Ecto neural progenitor cell (in vitro differentiated cells): ENCODE measurements at regions not wholly inside any gene's neighbourhood (a gene's known extent, or its start where the extent isn't known, plus 50 kb on each side); places are given as distances from the start of the nearest gene placed in this dataset.
"Not testable (repeated sequence)": the region's sequence is repeated elsewhere in the genome, so short reads cannot be mapped to it uniquely, and the experiment has no call there.

Source experiments
- DNase-seq: peaks from one replicate; pipeline ENCODE4 v3.0.0-alpha.2; 2018; ENCODE audit warnings: low spot score

DNA sequence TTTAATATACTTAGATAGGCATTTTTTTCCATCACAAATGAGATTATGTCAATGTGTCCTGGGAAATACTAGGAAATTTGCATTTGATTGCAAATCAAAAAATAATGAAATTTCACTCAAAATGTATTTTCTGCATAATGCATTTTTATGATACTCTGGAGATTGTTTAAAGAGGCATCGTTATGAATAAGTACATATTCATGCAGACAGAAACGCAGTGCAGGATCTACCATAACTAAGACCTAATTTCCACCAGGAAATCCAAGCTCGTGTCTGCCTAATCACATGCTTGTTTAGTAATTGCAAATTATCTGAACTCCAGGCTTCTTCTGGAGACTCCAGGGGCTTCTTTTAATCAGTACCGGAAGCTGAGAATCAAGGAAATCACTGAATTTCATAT, 163.5 kb upstream of the MXRA5 start:
- DNase-seq = no peak

DNA sequence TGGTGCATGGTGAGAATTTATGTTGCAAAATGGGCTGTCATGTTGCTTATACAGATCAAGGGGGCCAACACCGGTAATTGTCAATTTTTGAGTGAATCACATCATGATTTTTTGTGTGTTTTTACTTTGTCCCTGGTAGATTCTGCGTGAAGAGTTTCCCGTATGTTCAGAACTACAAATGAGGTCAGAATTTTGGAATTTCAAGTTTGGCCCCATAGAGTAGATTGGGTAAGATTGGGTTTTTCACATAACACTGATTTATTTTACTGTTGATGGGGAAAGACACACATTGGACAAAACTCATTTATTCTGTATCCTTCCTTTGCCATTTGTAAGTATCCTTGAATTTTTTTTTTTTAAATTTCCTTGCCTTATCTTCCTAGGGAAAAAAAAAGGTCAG, 158.5 kb upstream of the MXRA5 start:
- no peak for DNase-seq

DNA sequence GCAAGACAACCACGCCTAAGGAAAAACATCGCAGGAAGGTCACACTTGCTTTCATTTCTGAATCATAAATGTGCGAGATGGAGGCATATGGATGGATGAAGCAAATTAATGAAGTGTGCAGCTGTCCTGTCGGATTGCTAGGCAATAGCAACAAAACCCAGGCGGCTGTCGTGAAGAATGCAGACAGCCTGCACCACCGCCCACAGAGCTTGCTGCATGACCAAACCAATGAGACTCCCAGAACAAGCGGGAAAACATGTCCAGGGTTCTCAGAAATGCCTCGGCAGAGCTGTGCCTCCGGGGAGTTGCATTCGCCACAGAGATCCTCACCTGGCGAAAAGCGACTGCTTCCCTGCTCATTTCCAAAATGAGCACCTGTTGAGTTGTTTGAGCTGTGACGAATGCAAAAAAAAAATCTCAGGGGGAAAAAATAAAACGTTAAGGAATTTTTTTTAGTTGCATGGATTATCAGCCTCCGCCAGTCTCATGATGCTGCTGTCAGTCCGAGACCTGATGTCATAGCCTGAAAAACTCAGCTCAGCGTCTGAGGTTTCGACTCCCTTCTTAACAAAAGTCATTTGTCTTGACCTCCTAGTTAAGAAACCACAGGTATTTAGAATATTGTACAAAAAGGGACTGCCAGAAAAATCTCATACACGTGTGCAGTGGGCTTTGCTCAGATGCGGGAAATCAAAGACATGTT, 155.5 kb upstream of the MXRA5 start:
- DNase-seq = no peak

DNA sequence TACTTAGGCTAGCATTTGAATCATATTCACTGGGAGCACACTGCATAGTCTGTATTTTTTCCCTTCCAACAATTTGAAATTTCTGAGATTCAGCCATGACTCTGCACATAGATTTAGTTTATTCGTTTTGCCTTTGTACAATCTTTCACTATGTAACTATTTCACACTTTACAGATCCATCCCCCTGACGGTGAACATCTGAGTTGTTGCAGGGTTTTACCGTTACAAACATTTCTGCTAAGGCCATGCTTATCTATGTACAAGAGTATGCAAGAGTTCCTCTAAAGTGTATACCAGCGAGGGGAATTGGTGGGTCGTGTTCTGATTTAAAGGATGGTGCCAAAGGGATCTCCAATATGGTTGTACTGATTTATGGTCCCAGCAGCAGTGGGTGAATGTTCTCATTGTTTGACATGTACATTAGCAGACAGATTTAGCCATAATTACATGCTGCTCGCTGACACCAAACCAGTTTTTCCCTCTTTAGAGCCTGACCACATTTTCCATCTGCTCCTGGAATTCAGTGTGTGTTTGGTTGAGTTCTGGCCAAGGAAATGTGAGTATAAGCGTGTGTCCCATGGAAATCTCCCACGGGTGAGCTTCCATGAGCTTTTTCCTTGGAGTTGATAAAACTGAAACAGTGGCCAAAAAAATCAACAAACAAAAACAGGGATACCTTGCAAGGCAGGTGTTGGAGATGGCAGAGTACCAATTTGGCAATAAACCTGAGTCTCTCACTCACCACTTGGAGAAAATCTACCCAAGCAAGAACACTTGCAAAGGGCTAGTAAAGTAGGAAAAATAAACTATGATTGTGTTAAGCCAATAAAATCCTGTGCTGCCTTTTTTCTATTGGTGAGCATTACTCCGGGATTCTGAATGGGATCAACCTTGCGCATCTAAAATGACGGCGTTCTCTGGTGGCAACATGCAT, 149.7 kb upstream of the MXRA5 start:
- DNase-seq = not testable (repeated sequence)

DNA sequence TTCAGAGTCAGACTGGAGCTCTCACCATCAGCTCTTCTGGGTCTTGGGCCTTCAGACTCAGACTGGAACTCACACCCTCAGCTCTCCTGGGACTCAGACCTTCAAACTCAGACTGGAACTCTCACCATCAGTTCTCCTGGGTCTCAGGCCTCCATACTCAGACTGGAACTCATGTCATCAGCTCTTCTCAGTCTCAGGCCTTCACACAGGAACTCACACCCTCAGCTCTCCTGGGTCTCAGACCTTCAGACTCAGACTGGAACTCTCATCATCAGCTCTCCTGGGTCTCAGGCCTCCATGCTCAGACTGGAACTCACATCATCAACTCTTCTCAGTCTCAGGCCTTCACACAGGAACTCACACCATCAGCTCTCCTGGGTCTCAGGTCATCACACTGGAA, 147.2 kb upstream of the MXRA5 start:
- DNase-seq = no peak

DNA sequence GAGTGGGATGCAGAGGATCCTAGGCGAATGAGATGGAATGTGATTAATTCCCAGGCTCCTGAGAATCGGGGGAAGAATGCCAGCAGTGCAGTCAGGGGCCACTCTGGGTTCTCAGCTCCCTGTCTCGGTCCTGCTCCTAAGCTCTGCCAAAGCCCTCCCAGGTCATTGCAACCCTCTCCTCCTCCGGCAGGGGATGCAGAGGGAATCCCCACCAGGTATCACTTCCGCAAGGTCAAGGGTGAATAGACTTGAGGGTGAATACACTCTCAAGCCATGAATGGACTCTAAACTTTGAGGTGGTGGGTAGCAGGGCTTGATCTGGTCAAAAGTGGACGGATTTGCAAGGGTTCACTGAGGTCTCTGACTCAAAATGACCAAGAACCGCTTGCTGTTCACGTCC, 139.3 kb upstream of the MXRA5 start:
- DNase-seq = no peak

DNA sequence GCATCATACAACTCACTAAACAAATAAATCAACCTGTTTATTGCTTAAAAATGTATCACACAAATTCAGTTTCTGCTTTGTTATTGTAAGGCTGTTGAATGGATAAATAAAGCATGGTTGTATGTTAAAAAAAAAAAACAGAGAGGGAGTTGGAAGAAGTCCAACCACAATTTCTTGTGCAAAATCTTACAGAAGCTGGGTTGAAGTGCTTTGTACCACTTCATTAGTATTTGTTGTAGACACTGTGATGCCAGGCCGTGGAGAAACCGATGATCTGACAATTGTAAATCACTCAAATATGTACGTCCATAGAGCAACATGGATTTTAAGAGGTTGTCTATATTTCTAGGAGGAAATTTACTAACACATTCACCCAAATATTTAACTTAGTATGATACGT, 132.6 kb upstream of the MXRA5 start:
- DNase-seq = no peak

DNA sequence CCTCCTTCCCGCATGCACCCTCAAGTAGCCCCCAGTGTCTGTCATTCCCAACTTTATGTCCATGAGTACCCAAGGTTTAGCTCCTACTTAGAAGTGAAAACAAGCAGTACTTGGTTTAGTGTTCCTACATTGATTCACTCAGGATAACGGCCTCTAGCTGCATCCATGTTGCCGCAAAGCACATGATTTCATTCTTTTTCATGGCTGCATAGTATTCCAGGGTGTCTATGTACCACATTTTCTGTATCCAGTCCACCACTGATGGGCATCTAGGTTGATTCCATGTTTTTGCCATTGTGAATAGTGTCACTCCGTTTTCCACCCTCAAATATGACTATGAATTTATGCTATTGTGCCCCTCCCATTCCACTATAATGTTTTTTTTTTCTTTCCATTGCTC, 130.5 kb upstream of the MXRA5 start:
- no peak for DNase-seq

DNA sequence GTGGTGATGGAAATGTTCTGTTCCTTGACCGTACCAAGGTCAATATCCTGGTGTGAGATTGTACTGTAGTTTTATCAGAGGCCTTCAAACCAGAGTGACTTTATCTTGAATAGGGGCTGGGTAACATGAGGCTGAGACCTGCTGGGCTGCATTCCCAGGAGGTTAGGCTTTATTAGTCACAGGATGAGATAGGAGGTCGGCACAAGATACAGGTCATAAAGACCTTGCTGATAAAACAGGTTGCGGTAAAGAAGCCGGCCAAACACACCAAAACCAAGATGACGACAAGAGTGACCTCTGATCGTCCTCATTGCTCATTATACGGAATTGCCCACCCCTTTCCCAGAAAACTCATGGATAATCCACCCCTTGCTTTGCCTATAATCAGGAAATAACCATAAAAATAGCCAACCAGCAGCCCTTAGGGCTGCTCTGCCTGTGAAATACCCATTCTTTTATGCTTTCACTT, 123.8 kb upstream of the MXRA5 start:
- DNase-seq = not testable (repeated sequence)

DNA sequence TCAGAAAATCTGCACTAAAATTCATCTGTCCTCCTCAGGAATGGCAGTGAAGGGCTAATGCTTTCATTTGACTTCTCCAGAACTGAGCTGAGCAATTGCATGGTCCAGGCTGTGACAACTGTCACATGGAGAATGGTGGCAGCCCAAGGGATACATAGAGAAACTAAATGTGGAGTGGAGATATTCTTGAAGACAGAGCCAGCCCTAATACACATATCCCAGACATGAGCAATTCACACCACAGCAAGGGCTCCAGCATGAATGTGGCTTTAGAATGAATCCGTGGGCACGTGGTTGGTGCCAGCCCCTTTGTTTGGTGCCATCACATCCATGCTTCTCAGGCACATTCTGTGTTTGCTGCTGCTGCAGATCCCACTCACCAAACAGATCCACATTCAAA, 121.6 kb upstream of the MXRA5 start:
- no peak for DNase-seq

DNA sequence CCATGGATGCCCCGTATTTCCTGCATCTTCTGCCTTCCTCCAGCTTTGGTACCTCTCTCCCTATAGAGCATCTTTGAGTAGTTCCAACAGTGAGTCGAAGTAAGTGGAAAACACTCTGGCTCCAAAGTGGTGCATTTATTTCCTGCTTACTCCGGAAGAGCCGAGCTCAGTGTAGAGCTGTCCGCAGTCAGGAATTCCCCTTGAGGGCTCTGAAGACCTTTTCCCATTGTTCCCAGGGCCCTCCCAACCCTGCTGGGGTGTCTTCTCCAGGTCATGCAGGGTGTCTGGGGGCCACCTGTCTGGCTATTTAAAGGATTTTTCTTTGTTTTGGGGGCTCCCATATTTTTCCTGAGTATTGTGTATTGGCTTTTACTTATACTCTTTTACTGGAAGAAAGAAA, 118.6 kb upstream of the MXRA5 start:
- DNase-seq = no peak

DNA sequence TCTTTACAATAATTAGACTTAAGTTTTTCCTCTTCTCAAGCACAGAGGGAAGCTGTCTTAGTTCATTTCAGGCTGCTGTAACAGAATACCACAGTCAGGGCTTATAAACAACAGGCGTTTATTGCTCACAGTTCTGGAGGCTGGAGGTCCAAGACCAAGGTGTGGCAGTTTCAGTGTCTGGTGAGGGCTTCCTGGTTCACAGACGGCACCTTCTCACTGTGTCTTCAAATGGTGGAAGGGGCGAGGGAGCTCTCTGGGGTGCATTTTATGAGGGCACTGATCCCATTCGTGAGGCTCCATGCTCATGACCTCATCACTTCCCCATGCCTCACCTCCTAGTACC, 115.7 kb upstream of the MXRA5 start:
- no peak for DNase-seq

DNA sequence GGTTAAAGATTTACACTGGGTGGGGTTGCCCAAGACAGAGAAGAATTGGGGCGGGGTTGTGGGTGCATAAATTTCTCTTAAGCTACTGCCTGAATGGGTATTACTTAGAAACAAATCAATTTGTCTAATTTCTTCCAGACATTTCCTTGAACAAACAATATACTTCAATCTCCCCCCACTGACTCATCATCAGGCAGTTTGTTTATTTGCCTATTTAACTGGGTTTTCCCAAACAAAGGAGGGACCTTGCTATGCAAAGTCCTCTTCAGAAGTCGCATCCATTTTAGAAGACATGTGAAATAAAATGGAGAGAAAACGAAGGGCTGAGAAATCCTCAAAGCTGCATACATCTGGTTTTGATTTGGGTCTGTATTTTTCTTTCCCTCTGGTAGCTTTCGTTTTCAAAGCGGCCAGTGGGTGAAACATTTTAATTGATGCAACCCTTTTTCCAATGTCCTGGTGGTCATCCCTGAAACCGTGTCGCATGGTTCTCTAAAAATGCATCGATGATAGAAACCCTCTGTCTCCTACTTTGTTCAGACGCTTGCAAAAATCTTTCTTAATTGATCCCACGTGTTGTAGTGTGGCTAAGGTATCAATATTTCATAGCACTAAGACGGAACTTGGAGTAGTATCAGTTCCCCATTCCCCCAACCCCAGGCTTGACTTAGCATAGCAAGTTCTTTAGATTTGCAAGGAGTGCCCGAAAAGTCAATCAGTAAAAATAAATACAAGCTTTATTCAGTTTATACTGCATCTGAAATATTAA, 115.1 kb upstream of the MXRA5 start:
- no peak for DNase-seq

DNA sequence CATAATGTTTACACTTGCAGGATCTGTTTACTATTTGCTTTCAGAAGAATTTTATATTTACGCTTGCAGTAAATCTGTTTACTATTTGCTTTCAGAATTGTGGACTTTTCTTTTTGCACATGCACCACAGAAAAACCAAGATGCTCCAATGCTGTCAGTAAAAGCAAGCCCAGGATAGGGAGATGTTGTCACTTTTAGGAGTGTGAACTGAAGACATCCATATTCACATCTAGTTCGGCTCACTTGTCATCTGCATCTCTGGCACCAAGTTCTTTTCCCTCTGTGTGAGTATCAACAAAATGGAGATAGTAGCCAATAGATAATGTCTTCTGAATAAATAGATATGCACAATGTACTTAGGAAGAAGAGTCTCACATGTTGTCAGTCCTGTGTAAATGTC, 109.3 kb upstream of the MXRA5 start:
- DNase-seq = no peak

DNA sequence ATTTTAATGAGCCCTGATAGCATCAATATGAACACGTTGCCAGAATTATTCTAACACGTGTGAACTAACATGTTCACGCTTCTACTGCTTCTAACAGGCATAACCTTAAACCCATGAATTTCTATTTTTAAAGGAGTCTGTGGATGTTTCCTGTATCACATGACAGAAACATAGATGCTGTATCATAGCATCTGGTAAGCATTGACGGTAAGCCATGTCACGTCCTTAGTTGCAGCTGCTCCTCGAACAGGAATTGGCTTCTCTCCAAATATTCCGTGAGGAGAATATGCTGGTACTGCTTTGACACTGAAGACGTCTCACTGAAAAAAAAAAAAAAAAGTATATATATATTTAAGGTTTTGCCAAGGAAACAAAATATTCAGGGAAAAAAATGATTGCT, 105.1 kb upstream of the MXRA5 start:
- DNase-seq = no peak

DNA sequence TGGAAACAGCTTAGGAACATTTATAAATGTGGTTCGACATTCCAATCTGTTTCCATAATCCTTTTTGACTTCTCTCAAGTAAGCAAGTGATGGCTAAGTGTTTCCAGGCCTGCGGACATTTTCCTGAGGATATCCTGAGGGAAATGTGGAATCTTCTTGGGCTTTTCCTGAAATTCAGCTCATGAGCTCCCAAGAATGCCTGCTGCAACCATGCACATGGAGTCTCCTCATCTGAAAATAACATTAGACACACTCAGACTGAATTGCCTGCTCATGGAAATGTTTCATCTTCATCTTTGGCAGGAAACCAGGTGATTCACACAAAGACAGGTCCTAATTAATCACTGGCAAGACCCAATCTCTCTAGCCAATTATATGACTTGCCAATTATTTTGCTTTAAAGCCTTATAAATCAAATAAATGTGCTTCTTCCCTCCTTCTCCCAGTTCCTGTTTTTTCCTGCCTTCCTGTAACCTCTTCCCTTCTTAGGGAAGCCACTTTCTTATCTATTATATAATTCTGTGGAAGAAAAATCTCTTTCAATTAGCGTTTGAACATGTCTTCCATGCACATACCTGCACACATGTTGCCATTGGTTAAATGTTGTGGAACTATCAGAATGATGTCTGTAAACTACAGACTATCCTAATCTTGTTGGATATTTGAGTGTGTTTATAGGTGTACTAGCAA, 104.6 kb upstream of the MXRA5 start:
- DNase-seq = no peak

DNA sequence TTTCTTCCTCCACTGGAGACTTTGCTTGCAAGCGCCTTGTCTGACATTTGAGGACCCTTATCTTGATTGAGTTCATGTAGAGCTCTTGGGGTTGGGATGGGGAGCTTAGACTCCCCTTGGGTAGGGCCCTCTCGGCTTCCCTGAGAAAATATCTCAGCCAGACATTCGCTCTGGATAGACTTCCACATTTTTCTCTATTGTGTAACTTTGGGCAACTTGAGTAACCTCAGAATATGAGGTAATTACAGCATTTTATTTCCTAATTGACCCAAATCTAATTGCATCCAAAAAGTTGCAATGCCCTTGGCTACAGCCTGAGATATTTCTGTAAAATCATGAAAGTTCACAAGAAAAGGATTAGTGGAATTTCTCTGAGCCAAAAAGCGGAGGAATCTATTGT, 102.8 kb upstream of the MXRA5 start:
- DNase-seq = no peak

DNA sequence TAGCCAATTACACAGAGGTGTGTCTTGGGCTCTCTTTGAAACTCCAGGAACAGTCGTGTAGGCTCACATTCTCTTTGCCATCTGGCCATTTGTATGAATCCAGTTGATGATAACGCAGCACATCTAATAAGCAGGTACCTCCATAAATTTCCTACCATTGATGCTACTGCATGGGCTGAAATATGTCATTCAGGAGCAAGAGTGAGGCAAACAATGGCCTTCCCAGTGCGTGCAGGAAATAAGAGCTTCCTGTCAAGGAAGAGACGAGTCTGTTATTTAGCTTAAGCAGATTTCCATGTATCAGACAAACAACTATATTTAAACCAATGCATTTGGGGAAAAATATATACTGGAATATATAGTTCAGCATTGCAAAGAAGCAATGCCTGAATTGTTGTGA, 102.1 kb upstream of the MXRA5 start:
- DNase-seq = no peak

DNA sequence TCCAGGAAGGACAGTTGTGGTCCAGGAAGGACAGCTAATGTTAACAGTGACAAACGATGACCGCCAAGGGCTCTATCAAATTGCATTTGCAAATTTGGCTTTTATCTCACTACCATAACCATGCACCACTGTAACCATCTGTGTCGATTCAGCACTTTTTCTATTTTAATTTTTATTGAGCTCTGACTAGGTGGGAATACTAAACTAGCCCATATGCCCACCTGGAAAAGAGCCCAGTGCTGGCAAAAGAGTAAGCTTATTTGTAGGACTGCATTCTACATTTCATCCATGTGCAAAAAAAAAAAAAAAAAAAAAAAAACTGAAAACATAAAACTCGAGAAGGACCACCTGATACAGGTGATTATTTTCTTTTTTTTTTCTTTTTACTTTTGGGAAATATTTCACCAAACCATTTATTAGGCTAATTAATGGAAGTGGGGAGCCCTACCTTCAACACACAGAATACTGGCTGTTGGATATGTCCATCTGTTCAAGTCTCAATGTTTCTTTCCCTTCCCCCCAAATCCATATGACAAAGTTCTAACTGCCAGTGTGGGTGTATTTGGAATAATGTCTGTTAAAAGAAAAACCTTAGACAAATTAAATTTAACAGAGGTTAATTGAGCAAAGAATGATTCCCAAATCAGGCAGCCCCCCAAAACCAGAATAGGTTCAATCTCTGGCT, 99.5 kb upstream of the MXRA5 start:
- no peak for DNase-seq

DNA sequence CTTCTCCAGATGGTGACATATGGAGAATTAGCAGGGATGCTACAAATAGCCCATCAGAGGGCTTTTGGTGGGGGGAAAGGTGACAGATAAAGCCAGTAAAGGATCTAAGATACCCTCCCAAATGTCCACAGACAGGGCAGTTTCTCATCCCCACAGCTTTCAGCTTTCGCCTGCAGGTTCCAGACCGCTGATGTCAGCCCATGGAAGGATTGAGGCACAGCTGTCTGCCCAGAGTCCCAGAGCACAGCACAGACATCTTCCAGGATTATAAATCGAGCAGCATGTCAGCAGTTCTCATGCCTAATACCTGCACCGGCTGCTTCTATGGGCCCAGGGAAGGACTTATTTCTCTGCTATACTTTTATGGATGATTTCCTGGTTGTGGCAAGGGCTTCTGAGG, 96.7 kb upstream of the MXRA5 start:
- DNase-seq = no peak

DNA sequence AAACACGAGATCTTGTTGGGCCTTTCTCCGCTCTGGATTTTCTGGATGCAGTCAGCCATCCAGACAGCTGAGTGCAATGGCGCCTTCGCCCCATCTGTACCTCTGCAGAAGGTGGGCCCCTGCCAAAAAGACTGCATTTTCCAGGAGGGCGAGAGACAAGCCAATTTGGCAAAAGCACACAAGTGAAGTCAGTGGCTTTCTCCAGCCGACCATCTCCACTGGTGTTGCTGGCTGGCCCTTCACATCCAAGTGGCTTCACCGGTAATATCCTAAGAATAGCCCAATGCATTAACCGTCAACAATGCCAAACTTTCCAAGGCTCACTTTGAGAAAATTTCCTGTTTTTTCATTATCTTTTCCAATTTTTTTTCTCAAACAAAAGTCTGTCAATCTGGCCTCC, 96.2 kb upstream of the MXRA5 start:
- no peak for DNase-seq

DNA sequence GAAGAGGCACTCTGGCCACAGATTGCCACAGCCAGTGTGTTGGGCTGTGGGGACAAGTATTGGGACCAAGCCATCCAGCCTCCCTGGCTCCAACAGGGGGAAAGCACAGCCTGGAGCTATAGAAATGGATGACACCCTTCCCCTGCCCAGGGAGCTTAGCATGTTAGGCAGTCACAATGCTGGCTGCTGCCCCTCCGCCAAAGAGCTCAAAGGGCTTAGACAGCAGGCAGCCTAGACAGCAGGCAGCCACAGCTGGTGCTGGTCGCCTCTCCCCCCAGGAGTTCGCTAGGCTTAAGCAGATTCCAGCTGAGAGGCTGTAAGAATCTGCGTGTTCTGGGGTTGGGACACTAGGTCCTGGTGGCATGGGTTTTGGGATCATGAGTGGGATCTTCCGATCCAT, 94.5 kb upstream of the MXRA5 start:
- DNase-seq = no peak
